Activated naive CD4-positive, alpha-beta T cell treated with anti-CD3 and anti-CD28 coated beads for 36 hours (primary cell): ENCODE measurements at regions not wholly inside any gene's neighbourhood (a gene's known extent, or its start where the extent isn't known, plus 50 kb on each side); places are given as distances from the start of the nearest gene placed in this dataset.

ENCODE experiments used
- CTCF ChIA-PET: fragments of 350-600 bp; sonication (Branson Sonifier 250); formaldehyde crosslinking; loops from one replicate; lab custom pipeline; 2021; ENCODE audit warnings: antibody characterized with exemption; lab: Charles Lee
- DNase-seq: peaks from one replicate; pipeline ENCODE4 v3.0.0-alpha.2; 2020
- H3K27ac Mint-ChIP-seq: one replicate; pipeline ENCODE4 v1.8.0; 2021; ENCODE audit warnings: mild to moderate bottlenecking, mixed read lengths
- H3K27me3 Mint-ChIP-seq: one replicate; pipeline ENCODE4 v1.8.0; 2021; ENCODE audit warnings: low read depth, mixed read lengths
- H3K36me3 Mint-ChIP-seq: one replicate; pipeline ENCODE4 v1.8.0; 2021; ENCODE audit warnings: low read depth, mixed read lengths
- H3K4me1 Mint-ChIP-seq: one replicate; pipeline ENCODE4 v1.8.0; 2021; ENCODE audit warnings: low read depth, mixed read lengths
- H3K4me3 Mint-ChIP-seq: one replicate; pipeline ENCODE4 v1.8.0; 2021; ENCODE audit warnings: mild to moderate bottlenecking, moderate library complexity, mixed read lengths
- H3K9me3 Mint-ChIP-seq: one replicate; pipeline ENCODE4 v1.8.0; 2021; ENCODE audit warnings: mixed read lengths
- intact Hi-C: fragments of 100-400 bp; cut with micrococcal nuclease; formaldehyde crosslinking; loops from one replicate; pipeline ENCODE4 v1.15.1; 2023

- peaks cover 14% of the 10 kb centered on the region for H3K9me3 Mint-ChIP-seq
- intact Hi-C loops = no loop called here
- no peak overlapping the region for H3K4me3 Mint-ChIP-seq
- H3K27ac Mint-ChIP-seq = no peak overlapping the region
- H3K27me3 Mint-ChIP-seq = no peaks in the 10 kb centered on the region
- CTCF ChIA-PET = no interaction called here
- H3K4me1 Mint-ChIP-seq = no peaks in the 10 kb centered on the region
- H3K36me3 Mint-ChIP-seq = no peaks in the 10 kb centered on the region
- DNase-seq = no peak
These were observed 243.0 kb upstream of the KHDRBS2 start for GRCh38 chr6:62528894-62529526.

- Mint-ChIP-seq H3K27me3 (no peaks in the 10 kb centered on the region), H3K9me3 (peaks cover 13% of the 10 kb centered on the region), H3K36me3 (no peaks in the 10 kb centered on the region), H3K4me1 (no peaks in the 10 kb centered on the region), H3K27ac (no peak overlapping the region), H3K4me3 (no peak overlapping the region)
- CTCF ChIA-PET = no interaction called here
- no peak for DNase-seq
- intact Hi-C loops = no loop called here
These were observed 237.6 kb upstream of the KHDRBS2 start for GRCh38 chr6:62523630-62524029.

DNA sequence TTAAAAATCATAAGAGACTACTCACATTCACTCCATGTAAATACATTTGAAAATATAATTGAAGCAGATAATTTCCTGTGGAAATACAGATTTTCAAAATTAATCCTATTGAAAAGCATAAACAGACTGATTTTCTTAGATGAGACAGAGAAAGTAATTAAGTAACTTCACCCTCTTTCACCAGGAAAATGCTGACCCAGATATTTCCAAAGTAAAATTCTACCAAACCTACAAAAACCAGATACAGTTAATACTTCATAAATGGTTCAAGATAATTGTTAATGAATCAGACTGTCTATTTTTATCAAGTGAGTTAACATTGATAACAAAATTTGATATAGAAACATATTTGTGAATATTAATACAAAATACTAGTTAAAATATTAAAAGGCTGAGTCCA is 233.5 kb upstream of the KHDRBS2 start:
- H3K4me3 Mint-ChIP-seq = no peak overlapping the region
- no peaks in the 10 kb centered on the region for H3K27me3 Mint-ChIP-seq
- no peak for DNase-seq
- H3K4me1 Mint-ChIP-seq = no peaks in the 10 kb centered on the region
- H3K27ac Mint-ChIP-seq = no peak overlapping the region
- no peaks in the 10 kb centered on the region for H3K36me3 Mint-ChIP-seq
- intact Hi-C loops = no loop called here
- H3K9me3 Mint-ChIP-seq = peaks cover 9% of the 10 kb centered on the region
- CTCF ChIA-PET = no interaction called here

GRCh38 chr6:62516291-62517141 is 230.5 kb upstream of the KHDRBS2 start:
- Mint-ChIP-seq H3K4me1 (no peaks in the 10 kb centered on the region), H3K27me3 (no peaks in the 10 kb centered on the region), H3K27ac (no peak overlapping the region), H3K36me3 (no peaks in the 10 kb centered on the region), H3K4me3 (no peak overlapping the region), H3K9me3 (peaks cover 1% of the 10 kb centered on the region)
- no peak for DNase-seq
- CTCF ChIA-PET = no interaction called here
- intact Hi-C loops = no loop called here

GRCh38 chr6:62492192-62492822 is 206.3 kb upstream of the KHDRBS2 start:
- no peaks in the 10 kb centered on the region for H3K27me3 Mint-ChIP-seq
- DNase-seq = no peak
- no peak overlapping the region for H3K27ac Mint-ChIP-seq
- CTCF ChIA-PET = no interaction called here
- no peaks in the 10 kb centered on the region for H3K36me3 Mint-ChIP-seq
- H3K9me3 Mint-ChIP-seq = peaks cover 9% of the 10 kb centered on the region
- no peaks in the 10 kb centered on the region for H3K4me1 Mint-ChIP-seq
- H3K4me3 Mint-ChIP-seq = no peak overlapping the region
- intact Hi-C loops = no loop called here

GRCh38 chr6:62480544-62480943 is 194.5 kb upstream of the KHDRBS2 start:
- Mint-ChIP-seq H3K4me1 (no peaks in the 10 kb centered on the region), H3K27me3 (no peaks in the 10 kb centered on the region), H3K36me3 (no peaks in the 10 kb centered on the region), H3K9me3 (peaks cover 2% of the 10 kb centered on the region), H3K4me3 (no peak overlapping the region), H3K27ac (no peak overlapping the region)
- DNase-seq = no peak
- intact Hi-C loops = no loop called here
- CTCF ChIA-PET = no interaction called here

DNA sequence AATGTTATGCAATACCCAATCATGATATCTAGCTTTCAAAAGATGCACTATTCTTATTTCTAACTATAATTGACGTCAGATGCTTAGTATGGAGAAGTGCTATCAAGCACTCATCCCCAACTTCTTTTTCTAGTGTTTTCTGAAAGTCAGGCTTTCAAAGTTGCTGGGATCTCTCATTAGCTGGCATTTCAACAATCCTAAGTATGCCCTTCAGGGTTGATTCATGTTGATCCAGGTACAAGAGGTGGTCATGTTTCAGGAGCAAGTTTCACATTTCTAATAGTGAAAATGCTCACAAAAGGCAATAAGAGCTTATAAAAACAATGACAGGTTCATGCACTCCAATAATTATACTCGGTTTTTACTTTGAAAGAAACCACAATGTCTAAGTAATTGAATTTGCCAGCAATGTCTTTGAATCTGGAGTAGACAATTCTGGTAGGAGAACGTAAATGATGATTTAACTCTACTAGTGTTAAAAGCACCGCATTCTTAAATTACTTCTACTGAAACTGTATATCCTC is 193.7 kb upstream of the KHDRBS2 start:
- intact Hi-C loops = no loop called here
- no peak for DNase-seq
- H3K27me3 Mint-ChIP-seq = no peaks in the 10 kb centered on the region
- CTCF ChIA-PET = no interaction called here
- H3K36me3 Mint-ChIP-seq = no peaks in the 10 kb centered on the region
- H3K27ac Mint-ChIP-seq = no peak overlapping the region
- H3K9me3 Mint-ChIP-seq = peaks cover 2% of the 10 kb centered on the region
- no peaks in the 10 kb centered on the region for H3K4me1 Mint-ChIP-seq
- H3K4me3 Mint-ChIP-seq = no peak overlapping the region

- DNase-seq = no peak
- Mint-ChIP-seq H3K27ac (no peak overlapping the region), H3K4me3 (no peak overlapping the region), H3K36me3 (no peaks in the 10 kb centered on the region), H3K9me3 (peaks cover 5% of the 10 kb centered on the region), H3K27me3 (no peaks in the 10 kb centered on the region), H3K4me1 (no peaks in the 10 kb centered on the region)
- CTCF ChIA-PET = no interaction called here
- intact Hi-C loops = no loop called here
These were observed 188.8 kb upstream of the KHDRBS2 start for GRCh38 chr6:62474793-62475192.

DNA sequence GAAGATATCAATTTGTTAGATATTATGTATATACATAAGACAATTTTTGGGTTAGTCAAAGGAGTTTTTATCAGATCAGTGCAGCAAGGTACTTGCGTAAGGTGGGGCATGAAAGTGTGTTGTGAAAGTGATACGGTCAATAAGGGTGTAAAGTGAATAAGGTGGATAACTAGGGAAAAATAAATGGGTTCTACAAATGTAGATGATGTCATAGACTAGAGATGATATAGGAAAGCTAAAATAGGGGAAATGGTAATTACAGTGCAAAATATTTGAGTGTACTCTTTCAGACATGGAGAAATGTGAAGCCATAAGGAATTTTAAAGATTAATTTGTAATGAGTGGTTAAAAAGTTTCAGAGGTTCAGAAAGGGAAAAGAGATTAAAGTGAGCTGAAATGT is 180.6 kb upstream of the KHDRBS2 start:
- Mint-ChIP-seq H3K27me3 (no peaks in the 10 kb centered on the region), H3K4me3 (no peak overlapping the region), H3K4me1 (no peaks in the 10 kb centered on the region), H3K36me3 (no peaks in the 10 kb centered on the region), H3K9me3 (peaks cover 5% of the 10 kb centered on the region), H3K27ac (no peak overlapping the region)
- CTCF ChIA-PET = no interaction called here
- intact Hi-C loops = no loop called here
- no peak for DNase-seq

DNA sequence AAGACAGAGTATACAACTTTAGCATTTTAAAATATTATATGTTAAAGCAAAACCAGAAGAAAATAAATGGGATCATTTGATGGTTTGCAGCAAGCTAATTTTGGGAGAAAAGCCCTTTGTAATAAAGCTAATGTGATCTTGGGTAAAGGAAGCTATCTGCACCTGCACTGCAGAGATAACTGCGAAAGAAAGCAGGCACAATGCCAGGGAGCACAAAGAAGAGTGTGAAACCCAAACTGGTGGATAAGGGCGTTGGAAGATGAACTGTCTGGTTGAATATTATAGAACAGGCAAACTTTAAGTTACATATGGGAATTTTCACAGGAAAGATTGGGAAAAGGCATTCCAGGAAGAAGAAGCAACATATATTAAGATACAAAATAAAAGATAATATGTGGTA is 179.2 kb upstream of the KHDRBS2 start:
- Mint-ChIP-seq H3K4me3 (no peak overlapping the region), H3K36me3 (no peaks in the 10 kb centered on the region), H3K4me1 (no peaks in the 10 kb centered on the region), H3K27ac (no peak overlapping the region), H3K27me3 (no peaks in the 10 kb centered on the region), H3K9me3 (peaks cover 4% of the 10 kb centered on the region)
- DNase-seq = no peak
- CTCF ChIA-PET = no interaction called here
- intact Hi-C loops = no loop called here

GRCh38 chr6:62452586-62452985 is 166.6 kb upstream of the KHDRBS2 start:
- Mint-ChIP-seq H3K4me3 (no peak overlapping the region), H3K4me1 (no peaks in the 10 kb centered on the region), H3K27ac (no peak overlapping the region), H3K36me3 (no peaks in the 10 kb centered on the region), H3K27me3 (no peaks in the 10 kb centered on the region), H3K9me3 (peaks cover 13% of the 10 kb centered on the region)
- intact Hi-C loops = no loop called here
- no peak for DNase-seq
- CTCF ChIA-PET = no interaction called here

DNA sequence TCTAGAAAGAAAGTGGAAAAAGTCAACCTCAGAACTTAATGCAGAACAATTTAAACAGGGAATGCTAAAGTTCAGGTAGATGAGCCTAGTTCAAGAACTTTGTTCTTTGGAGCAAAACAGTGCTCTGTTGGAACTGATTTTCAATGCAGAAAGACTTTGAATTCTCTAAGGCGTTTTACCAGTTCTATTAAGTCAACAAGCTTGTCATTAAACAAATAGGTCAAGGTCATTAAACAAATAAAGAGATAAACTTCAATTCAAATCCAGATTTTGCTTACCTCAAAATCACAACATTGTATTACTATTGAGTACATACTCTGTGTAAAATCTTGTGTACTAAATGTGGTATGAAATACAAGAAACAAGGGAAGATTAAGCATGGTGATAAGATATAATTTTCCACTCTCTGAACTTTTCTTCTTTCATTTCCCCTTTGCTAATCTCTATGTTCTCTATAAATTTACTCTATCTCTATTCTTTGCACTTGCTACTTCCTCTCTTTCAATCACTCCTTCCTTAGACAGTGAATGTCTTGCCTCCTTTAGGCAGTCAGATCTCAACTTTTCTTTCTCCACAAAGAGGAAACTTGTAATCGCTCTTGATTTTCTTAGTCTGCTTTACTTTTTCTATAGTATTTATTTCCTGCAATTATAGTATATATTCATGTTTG is 160.8 kb upstream of the KHDRBS2 start:
- Mint-ChIP-seq H3K36me3 (no peaks in the 10 kb centered on the region), H3K27ac (no peak overlapping the region), H3K27me3 (no peaks in the 10 kb centered on the region), H3K9me3 (peaks cover 11% of the 10 kb centered on the region), H3K4me1 (no peaks in the 10 kb centered on the region), H3K4me3 (no peak overlapping the region)
- DNase-seq = no peak
- CTCF ChIA-PET = no interaction called here
- intact Hi-C loops = no loop called here
